Thyroid gland (tissue), 4 donors: ENCODE measurements at regions not wholly inside any gene's neighbourhood (a gene's known extent, or its start where the extent isn't known, plus 50 kb on each side); places are given as distances from the start of the nearest gene placed in this dataset.

Source experiments
- DNase-seq, 2 donors: peaks; one replicate each; pipeline ENCODE4 v3.0.0-alpha.2; 2019
- H3K27ac ChIP-seq, 3 donors: fragments of 200-600 bp; sonication (generic); 1 replicate in 2 of 3; 2 replicates in 1 of 3; pipeline ENCODE4 v1.5.1; 2016 to 2019; ENCODE audit warnings: mild to moderate bottlenecking in 1 of 3, moderate library complexity in 1 of 3
- H3K27me3 ChIP-seq: fragments of 200-600 bp; sonication (generic); one replicate; pipeline ENCODE4 v1.5.1; 2019
- H3K36me3 ChIP-seq, 2 donors: fragments of 200-600 bp; sonication (generic); one replicate each; pipeline ENCODE4 v1.5.1; 2016 to 2019
- H3K4me1 ChIP-seq, 2 donors: fragments of 200-600 bp; sonication (generic); one replicate each; pipeline ENCODE4 v1.5.1; 2017 to 2019
- H3K4me3 ChIP-seq, 3 donors: fragments of 200-600 bp; sonication (generic); replicated peaks in 1 of 3; 1 replicate in 2 of 3; 2 replicates in 1 of 3; pipeline ENCODE4 v1.5.1; 2016; ENCODE audit warnings: mild to moderate bottlenecking in 1 of 3
- H3K9me3 ChIP-seq: fragments of 200-600 bp; sonication (generic); one replicate; pipeline ENCODE4 v1.5.1; 2017
- POLR2A ChIP-seq, 2 donors: fragments of 450-650 bp; IDR thresholded peaks; one replicate each; pipeline ENCODE4 v1.6.1; 2017; ENCODE audit warnings: antibody characterized with exemption in 2 of 2, mild to moderate bottlenecking in 2 of 2, moderate library complexity in 1 of 2
- WGBS, 2 donors: methylation state at CpG; one replicate each; pipeline ENCODE4 v1.1.5; 2017; 5-methylcytosine and 5-hydroxymethylcytosine counted together
- intact Hi-C: fragments of 100-400 bp; cut with DNase I; formaldehyde crosslinking; loops from one replicate; pipeline ENCODE4 v1.15.1; 2023
- TF ChIP-seq, protein P1 (sequence below), 6 experiments: fragments of 200-600 bp in 3 of 6; fragments of 450-650 bp in 3 of 6; sonication (generic) in 3 of 6; IDR thresholded peaks; one replicate each; pipeline ENCODE4 v1.5.1; 2016 to 2019; ENCODE audit warnings: antibody characterized with exemption in 6 of 6, mild to moderate bottlenecking in 2 of 6, inconsistent platforms in 1 of 6, moderate library complexity in 1 of 6

DNA sequence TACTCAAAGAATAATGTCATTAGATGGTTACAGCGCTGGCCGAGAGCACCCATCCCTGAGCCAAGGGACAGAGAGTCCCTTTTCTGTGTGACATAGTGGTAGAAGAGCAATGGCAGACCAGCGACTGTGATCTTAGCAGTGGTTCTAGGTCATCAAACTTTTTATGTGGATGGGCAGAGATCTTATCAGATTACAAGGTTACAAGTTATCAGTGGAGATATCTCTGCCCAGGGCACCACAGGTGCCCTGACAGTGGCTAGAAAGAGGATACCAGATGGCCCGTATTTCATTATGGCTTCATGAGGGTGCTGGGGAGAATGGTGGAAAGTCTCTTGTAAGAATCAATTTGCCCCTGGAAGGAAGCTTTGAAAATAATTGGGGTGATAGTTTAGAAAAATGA lies 62.7 kb downstream of the CYCS start:
- H3K4me1 ChIP-seq: no peaks in the 10 kb centered on the region
- H3K4me3 ChIP-seq: no peak overlapping the region
- no peak overlapping the region for H3K27ac ChIP-seq
- DNase-seq: no peak
- intact Hi-C loops: loop anchor here (10.0 kb wide), 1 partner anchor 78 kb away; the partner anchor contains the start of gene OSBPL3
- H3K9me3 ChIP-seq: no peaks in the 10 kb centered on the region
- H3K36me3 ChIP-seq: no peaks in the 10 kb centered on the region
- WGBS, 2 donors: 87 to 89% methylated on average over 4 of the region's 4 CpGs
- no peak for TF ChIP-seq POLR2A (IDR thresholded peaks at IDR 0.05)
- no peaks in the 10 kb centered on the region for H3K27me3 ChIP-seq

DNA sequence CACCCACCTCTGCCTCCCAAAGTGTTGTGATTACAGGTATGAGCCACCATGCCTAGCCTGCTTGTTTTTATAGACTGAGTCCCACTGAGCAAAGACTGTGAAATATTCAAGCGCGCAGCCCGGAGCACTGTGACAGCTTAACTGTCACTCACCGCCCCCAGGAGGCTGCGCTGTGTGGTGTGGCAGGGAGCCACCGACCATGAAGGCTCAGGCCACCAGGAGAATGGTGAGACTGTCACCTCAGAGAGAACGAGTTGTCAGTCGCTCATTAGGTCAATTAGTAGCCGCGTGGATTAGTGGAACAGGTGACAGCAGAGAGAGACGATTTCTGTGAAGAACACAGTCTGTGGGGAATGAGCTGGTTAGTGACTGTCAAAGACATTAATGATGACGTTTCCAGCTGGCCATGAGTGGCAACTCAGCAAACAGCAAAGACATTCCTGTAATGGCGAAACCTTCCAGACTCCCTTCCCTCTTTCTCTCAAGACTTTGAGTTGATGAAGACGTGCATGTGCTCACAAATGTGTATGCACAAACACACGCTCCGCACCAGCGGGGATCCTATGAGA lies 64.5 kb downstream of the CYCS start:
- Histone ChIP-seq H3K36me3 (no peaks in the 10 kb centered on the region), H3K4me3 (no peak overlapping the region), H3K9me3 (no peaks in the 10 kb centered on the region), H3K27ac (no peak overlapping the region), H3K27me3 (no peaks in the 10 kb centered on the region), H3K4me1 (no peaks in the 10 kb centered on the region)
- no peak for TF ChIP-seq POLR2A (IDR thresholded peaks at IDR 0.05)
- TF ChIP-seq, protein P1, sequence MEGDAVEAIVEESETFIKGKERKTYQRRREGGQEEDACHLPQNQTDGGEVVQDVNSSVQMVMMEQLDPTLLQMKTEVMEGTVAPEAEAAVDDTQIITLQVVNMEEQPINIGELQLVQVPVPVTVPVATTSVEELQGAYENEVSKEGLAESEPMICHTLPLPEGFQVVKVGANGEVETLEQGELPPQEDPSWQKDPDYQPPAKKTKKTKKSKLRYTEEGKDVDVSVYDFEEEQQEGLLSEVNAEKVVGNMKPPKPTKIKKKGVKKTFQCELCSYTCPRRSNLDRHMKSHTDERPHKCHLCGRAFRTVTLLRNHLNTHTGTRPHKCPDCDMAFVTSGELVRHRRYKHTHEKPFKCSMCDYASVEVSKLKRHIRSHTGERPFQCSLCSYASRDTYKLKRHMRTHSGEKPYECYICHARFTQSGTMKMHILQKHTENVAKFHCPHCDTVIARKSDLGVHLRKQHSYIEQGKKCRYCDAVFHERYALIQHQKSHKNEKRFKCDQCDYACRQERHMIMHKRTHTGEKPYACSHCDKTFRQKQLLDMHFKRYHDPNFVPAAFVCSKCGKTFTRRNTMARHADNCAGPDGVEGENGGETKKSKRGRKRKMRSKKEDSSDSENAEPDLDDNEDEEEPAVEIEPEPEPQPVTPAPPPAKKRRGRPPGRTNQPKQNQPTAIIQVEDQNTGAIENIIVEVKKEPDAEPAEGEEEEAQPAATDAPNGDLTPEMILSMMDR (IDR thresholded peaks at IDR 0.05): no peak
- DNase-seq: no peak
- intact Hi-C loops: loop anchor here (10.0 kb wide), 1 partner anchor 76 kb away; the partner anchor contains the start of gene OSBPL3
- 88 to 89% methylated on average over 17 of the region's 17 CpGs for WGBS, 2 donors

GRCh38 chr7:25059576-25059975 lies 65.5 kb downstream of the CYCS start:
- no peaks in the 10 kb centered on the region for H3K4me1 ChIP-seq
- H3K9me3 ChIP-seq: no peaks in the 10 kb centered on the region
- no peak overlapping the region for H3K4me3 ChIP-seq
- TF ChIP-seq, protein P1 (IDR thresholded peaks at IDR 0.05): no peak
- TF ChIP-seq POLR2A (IDR thresholded peaks at IDR 0.05): no peak
- intact Hi-C loops: no loop called here
- 82 to 91% methylated on average over 6 to 7 of the region's 7 CpGs for WGBS, 2 donors
- no peak overlapping the region for H3K27ac ChIP-seq
- no peaks in the 10 kb centered on the region for H3K27me3 ChIP-seq
- H3K36me3 ChIP-seq: no peaks in the 10 kb centered on the region
- no peak for DNase-seq

DNA sequence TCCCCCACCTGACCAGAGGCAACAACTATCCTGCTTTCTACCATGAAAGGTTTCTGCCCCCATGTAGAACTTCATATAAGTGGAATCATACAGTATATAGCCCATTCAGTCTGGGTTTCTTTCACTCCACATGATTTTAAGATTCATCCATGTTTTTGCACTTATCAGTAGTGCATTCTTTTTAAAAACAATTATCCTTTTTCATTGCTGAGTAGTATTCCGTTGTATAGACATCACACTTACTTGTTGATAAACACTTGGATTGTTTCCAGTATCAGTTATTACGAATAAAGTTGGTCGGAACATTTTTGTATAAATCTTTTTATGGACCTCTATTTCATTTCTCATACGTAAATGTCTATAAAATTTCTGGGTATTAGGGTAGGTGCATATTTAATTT lies 68.7 kb downstream of the CYCS start:
- H3K36me3 ChIP-seq: no peaks in the 10 kb centered on the region
- no peak for DNase-seq
- no peak overlapping the region for H3K4me3 ChIP-seq
- H3K27me3 ChIP-seq: no peaks in the 10 kb centered on the region
- H3K9me3 ChIP-seq: no peaks in the 10 kb centered on the region
- H3K27ac ChIP-seq: no peak overlapping the region
- H3K4me1 ChIP-seq: no peaks in the 10 kb centered on the region
- intact Hi-C loops: no loop called here
- 85 to 98% methylated on average over 4 of the region's 4 CpGs for WGBS, 2 donors
- no peak for TF ChIP-seq POLR2A (IDR thresholded peaks at IDR 0.05)

DNA sequence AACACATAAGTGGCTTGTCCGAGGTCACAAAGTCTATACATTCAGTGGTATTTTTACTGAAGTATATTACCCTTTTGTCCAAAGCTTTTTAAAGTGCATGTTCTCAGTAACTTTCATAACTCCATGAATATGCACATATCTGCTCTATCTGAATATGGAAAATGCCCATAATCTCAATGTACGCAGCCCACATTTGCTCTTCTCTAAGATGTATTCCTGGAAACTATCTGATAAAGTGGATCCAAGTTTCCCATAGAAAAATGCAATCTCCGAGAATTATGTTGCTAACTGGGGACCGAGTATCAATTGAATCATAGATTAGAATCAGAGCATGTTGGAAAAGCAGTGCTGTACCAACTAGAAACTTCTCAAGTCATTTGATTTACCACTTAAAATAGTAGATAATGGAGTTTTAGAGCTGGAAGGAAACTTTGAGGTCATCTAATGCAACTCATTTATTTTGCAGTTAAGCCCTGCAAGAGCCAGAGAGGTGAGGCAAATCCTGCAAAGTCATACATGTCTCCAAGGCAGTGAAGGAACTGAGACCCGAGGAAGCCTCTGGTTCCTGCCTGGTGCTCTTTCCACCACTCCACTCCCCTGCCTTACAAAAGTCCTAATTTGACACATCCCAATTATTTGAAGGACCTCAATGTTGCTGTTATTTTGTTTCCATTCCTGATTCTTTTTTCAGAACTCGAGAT lies 69.4 kb downstream of the CYCS start:
- Histone ChIP-seq H3K4me3 (no peak overlapping the region), H3K9me3 (no peaks in the 10 kb centered on the region), H3K27ac (no peak overlapping the region), H3K36me3 (no peaks in the 10 kb centered on the region), H3K4me1 (no peaks in the 10 kb centered on the region), H3K27me3 (no peaks in the 10 kb centered on the region)
- TF ChIP-seq, protein P1 (IDR thresholded peaks at IDR 0.05): no peak
- TF ChIP-seq POLR2A (IDR thresholded peaks at IDR 0.05): no peak
- WGBS, 2 donors: 80 to 86% methylated on average over 6 of the region's 6 CpGs
- intact Hi-C loops: no loop called here
- no peak for DNase-seq

DNA sequence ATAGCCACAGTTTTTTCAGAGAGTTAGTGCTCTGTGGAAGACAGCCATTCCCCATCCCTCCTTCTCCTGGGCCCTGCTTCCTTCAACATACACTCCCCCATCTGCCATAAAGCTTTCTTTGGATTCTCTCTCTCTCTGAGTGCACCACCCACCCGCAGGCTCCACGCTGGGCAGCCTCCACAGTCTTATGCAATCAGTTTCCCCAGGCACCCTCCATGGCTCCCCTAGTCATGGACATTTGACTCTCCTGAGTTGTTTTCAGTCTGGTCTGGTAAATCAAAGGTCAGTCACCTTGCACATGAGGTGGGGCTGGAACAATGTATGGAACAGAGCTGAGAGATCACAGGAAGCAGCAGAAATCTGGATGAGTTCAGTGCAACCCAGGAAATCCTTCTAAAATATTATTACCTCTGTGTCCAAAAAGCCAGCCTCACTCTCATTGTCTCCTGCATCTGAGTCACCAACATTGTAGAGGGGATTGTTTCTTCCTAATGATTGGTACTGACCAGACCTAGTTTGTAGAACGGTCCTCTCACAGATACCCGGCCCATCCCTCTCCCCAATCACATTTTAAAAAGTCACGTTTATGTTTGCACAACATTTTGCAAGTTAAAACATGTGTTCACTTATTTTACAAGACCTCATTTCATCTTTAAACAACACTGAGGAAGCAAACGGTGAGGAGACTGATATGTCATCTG lies 70.1 kb downstream of the CYCS start:
- intact Hi-C loops: no loop called here
- Histone ChIP-seq H3K27ac (no peak overlapping the region), H3K4me3 (no peak overlapping the region), H3K9me3 (no peaks in the 10 kb centered on the region), H3K27me3 (no peaks in the 10 kb centered on the region), H3K36me3 (no peaks in the 10 kb centered on the region), H3K4me1 (no peaks in the 10 kb centered on the region)
- TF ChIP-seq POLR2A (IDR thresholded peaks at IDR 0.05): no peak
- TF ChIP-seq, protein P1 (IDR thresholded peaks at IDR 0.05): no peak
- 74 to 76% methylated on average over 6 of the region's 6 CpGs for WGBS, 2 donors
- DNase-seq: no peak
